ENCODE measurements at regions not wholly inside any gene's neighbourhood (a gene's known extent, or its start where the extent isn't known, plus 50 kb on each side); places are given as distances from the start of the nearest gene placed in this dataset.

- POLR2A ChIA-PET: interaction anchor here (0.7 to 3.9 kb wide), 2 partner anchors 10 to 12 kb away, joined by 3 to 14 read pairs; no protein-coding TSS in a partner anchor
Measured at GRCh38 chr4:175456131-175456530, 355.9 kb downstream of the GPM6A start.

GRCh38 chr4:175457956-175458355 lies 354.1 kb downstream of the GPM6A start:
- H3K79me2 ChIP-seq (ENCODE audit: insufficient read depth, low read depth, low read length): no peaks in the 10 kb centered on the region
- H3K27ac ChIP-seq (ENCODE audit: low read depth, low read length, poor library complexity, severe bottlenecking): no peak overlapping the region
- no peaks in the 10 kb centered on the region; the same call in 1 of the 2 replicates for H3K36me3 ChIP-seq (ENCODE audit: insufficient read depth, low read length)
- no peak for DNase-seq (ENCODE audit: low spot score)
- intact Hi-C loops (cut with micrococcal nuclease; ENCODE audit: unreplicated experiment): no loop called here
- no peak for TF ChIP-seq CTCF (conservative IDR thresholded peaks at IDR 0.05; ENCODE audit: low read length)
- no peak for TF ChIP-seq EZH2phosphoT487 (IDR thresholded peaks at IDR 0.05; ENCODE audit: borderline replicate concordance, low read depth, low read length)
- H2AFZ ChIP-seq (ENCODE audit: low read length): peak overlapping the region; percentile 30; the same call in 1 of the 2 replicates
- peaks cover 22% of the 10 kb centered on the region; the same call in 1 of the 2 replicates for H3K9me3 ChIP-seq (ENCODE audit: low read length)
- no peaks in the 10 kb centered on the region for H3K9me2 ChIP-seq (ENCODE audit: insufficient read depth, low read length)
- POLR2A ChIA-PET: interaction anchor here (1.3 kb wide), 1 partner anchor 19 kb away, joined by 4 read pairs; no protein-coding TSS in a partner anchor
- CTCF ChIA-PET (ENCODE audit: unreplicated experiment): no interaction called here
- H4K20me1 ChIP-seq (ENCODE audit: insufficient read depth, low read length): no peaks in the 10 kb centered on the region
- peaks cover 7% of the 10 kb centered on the region for H3K4me1 ChIP-seq (ENCODE audit: insufficient read depth, low read length, poor library complexity, severe bottlenecking)
- BruUV-seq (replicated peaks): no TSS peak
- H3K4me2 ChIP-seq (ENCODE audit: low read length): no peak overlapping the region
- no peak overlapping the region for H3K4me3 ChIP-seq (ENCODE audit: low read depth, low read length, poor library complexity, severe bottlenecking)

More at GRCh38 chr4:175456131-175456530, 355.9 kb downstream of the GPM6A start:
- Histone ChIP-seq H3K9me3 (ENCODE audit: low read length) (peaks cover 26% of the 10 kb centered on the region; the same call in 1 of the 2 replicates), H3K4me2 (ENCODE audit: low read length) (no peak overlapping the region), H4K20me1 (ENCODE audit: insufficient read depth, low read length) (no peaks in the 10 kb centered on the region), H3K9me2 (ENCODE audit: insufficient read depth, low read length) (no peaks in the 10 kb centered on the region), H3K4me3 (ENCODE audit: low read depth, low read length, poor library complexity, severe bottlenecking) (no peak overlapping the region), H3K27ac (ENCODE audit: low read depth, low read length, poor library complexity, severe bottlenecking) (no peak overlapping the region), H3K36me3 (ENCODE audit: insufficient read depth, low read length) (no peaks in the 10 kb centered on the region; the same call in 1 of the 2 replicates), H2AFZ (ENCODE audit: low read length) (no peak overlapping the region), H3K79me2 (ENCODE audit: insufficient read depth, low read depth, low read length) (no peaks in the 10 kb centered on the region), H3K4me1 (ENCODE audit: insufficient read depth, low read length, poor library complexity, severe bottlenecking) (peaks cover 7% of the 10 kb centered on the region)
- TF ChIP-seq EZH2phosphoT487 (IDR thresholded peaks at IDR 0.05; ENCODE audit: borderline replicate concordance, low read depth, low read length) (no peak), CTCF (conservative IDR thresholded peaks at IDR 0.05; ENCODE audit: low read length) (no peak)
- CTCF ChIA-PET (ENCODE audit: unreplicated experiment): no interaction called here
- intact Hi-C loops (cut with micrococcal nuclease; ENCODE audit: unreplicated experiment): no loop called here
- BruUV-seq (replicated peaks): no TSS peak
- DNase-seq (ENCODE audit: low spot score): no peak

GRCh38 chr4:175459571-175459970 lies 352.5 kb downstream of the GPM6A start:
- no peak for TF ChIP-seq EZH2phosphoT487 (IDR thresholded peaks at IDR 0.05; ENCODE audit: borderline replicate concordance, low read depth, low read length)
- no peak for TF ChIP-seq CTCF (conservative IDR thresholded peaks at IDR 0.05; ENCODE audit: low read length)
- no TSS peak for BruUV-seq (replicated peaks)
- intact Hi-C loops (cut with micrococcal nuclease; ENCODE audit: unreplicated experiment): no loop called here

More at GRCh38 chr4:175459571-175459970, 352.5 kb downstream of the GPM6A start:
- no peak overlapping the region for H3K4me3 ChIP-seq (ENCODE audit: low read depth, low read length, poor library complexity, severe bottlenecking)
- peak overlapping the region; percentile 12; the same call in 1 of the 2 replicates for H3K4me2 ChIP-seq (ENCODE audit: low read length)
- peaks cover 7% of the 10 kb centered on the region for H3K4me1 ChIP-seq (ENCODE audit: insufficient read depth, low read length, poor library complexity, severe bottlenecking)
- peaks cover 22% of the 10 kb centered on the region; the same call in 1 of the 2 replicates for H3K9me3 ChIP-seq (ENCODE audit: low read length)
- DNase-seq (ENCODE audit: low spot score): no peak
- H3K79me2 ChIP-seq (ENCODE audit: insufficient read depth, low read depth, low read length): no peaks in the 10 kb centered on the region
- H3K9me2 ChIP-seq (ENCODE audit: insufficient read depth, low read length): no peaks in the 10 kb centered on the region
- H3K36me3 ChIP-seq (ENCODE audit: insufficient read depth, low read length): no peaks in the 10 kb centered on the region
- peak overlapping the region; percentile 37; the same call in 1 of the 2 replicates for H2AFZ ChIP-seq (ENCODE audit: low read length)
- no peaks in the 10 kb centered on the region for H4K20me1 ChIP-seq (ENCODE audit: insufficient read depth, low read length)
- ChIA-PET POLR2A (interaction anchor here (0.6 to 1.7 kb wide), 8 partner anchors 10 to 631 kb away, joined by 3 to 6 read pairs (median 3); partner anchors contain the start of gene GLRA3), CTCF (ENCODE audit: unreplicated experiment) (no interaction called here)
- H3K27ac ChIP-seq (ENCODE audit: low read depth, low read length, poor library complexity, severe bottlenecking): no peak overlapping the region

All from OCI-LY7 (cell line).